ENCODE measurements at regions not wholly inside any gene's neighbourhood (a gene's known extent, or its start where the extent isn't known, plus 50 kb on each side); places are given as distances from the start of the nearest gene placed in this dataset.

GRCh38 chr3:89622063-89622700 lies 514.8 kb downstream of the EPHA3 start:
- TF ChIP-seq, protein P1, sequence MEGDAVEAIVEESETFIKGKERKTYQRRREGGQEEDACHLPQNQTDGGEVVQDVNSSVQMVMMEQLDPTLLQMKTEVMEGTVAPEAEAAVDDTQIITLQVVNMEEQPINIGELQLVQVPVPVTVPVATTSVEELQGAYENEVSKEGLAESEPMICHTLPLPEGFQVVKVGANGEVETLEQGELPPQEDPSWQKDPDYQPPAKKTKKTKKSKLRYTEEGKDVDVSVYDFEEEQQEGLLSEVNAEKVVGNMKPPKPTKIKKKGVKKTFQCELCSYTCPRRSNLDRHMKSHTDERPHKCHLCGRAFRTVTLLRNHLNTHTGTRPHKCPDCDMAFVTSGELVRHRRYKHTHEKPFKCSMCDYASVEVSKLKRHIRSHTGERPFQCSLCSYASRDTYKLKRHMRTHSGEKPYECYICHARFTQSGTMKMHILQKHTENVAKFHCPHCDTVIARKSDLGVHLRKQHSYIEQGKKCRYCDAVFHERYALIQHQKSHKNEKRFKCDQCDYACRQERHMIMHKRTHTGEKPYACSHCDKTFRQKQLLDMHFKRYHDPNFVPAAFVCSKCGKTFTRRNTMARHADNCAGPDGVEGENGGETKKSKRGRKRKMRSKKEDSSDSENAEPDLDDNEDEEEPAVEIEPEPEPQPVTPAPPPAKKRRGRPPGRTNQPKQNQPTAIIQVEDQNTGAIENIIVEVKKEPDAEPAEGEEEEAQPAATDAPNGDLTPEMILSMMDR (conservative IDR thresholded peaks at IDR 0.05; ENCODE audit: low read depth, low read length), result no peak
- no peak overlapping the region for H3K4me3 ChIP-seq (ENCODE audit: low read depth, low read length)
- peak; percentile 21 for DNase-seq (ENCODE audit: low read depth)

DNA sequence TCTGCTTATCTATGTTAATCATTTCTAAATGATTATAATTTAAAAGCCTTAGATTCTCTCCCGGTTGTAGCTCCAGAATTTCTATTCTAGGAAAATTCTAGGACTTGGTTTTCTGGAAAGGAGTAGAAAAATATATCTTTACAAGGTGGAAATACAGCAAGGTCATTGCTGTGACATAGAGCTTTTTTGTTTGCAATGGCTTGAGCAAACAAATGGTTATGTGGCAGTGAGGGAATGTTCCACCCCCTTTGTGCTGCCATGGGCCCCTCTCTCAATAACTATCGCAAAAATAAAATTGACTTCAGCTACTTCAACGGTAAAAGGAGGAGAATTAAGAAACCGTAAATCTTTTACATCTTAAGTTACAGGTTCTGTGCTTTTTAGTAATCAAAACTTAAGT lies 517.1 kb downstream of the EPHA3 start:
- TF ChIP-seq, protein P1 (conservative IDR thresholded peaks at IDR 0.05; ENCODE audit: low read depth, low read length), result no peak
- no peak overlapping the region for H3K4me3 ChIP-seq (ENCODE audit: low read depth, low read length)
- DNase-seq (ENCODE audit: low read depth), result no peak

- no peak for DNase-seq (ENCODE audit: low read depth)
- no peak overlapping the region for H3K4me3 ChIP-seq (ENCODE audit: low read depth, low read length)
- TF ChIP-seq, protein P1 (conservative IDR thresholded peaks at IDR 0.05; ENCODE audit: low read depth, low read length), result no peak
These were observed 518.5 kb downstream of the EPHA3 start for GRCh38 chr3:89625945-89626344.

DNA sequence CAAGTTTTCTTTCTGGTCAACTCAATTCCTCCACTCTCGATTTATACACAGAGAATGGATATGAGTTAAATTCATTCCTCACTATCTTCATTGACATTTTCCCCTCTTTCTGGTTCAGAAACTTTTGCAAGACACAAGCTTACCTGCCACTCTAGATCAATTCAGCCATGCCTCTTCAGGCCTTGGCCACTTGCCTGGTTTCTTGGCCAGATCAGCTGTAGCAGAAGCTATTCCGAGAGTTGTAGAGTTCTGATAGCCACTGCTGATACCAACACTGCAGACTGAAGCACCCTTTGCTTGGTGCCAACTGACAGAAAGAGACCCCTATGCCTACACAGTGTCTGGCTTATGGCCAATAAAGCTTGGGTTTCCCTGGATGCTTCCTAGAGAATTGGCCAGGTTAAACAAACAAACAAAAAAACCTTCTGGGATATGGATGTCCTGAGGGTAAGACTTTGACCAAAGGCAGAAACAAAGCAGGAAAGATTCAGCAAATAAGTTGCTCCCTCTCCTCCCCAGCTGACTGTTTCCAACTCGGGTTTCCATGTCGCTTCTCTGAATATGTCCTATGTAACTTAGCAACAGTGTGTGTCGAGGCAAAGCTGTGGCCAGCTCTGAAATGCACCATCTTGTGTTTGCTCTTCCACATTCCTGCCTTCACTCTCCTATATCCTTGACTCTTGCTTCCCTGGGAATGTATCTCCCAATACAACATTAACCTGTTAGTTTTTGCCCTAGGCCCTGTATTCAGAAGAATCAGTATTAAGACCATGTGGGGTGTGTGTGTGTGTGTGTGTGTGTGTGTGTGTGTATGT lies 521.6 kb downstream of the EPHA3 start:
- TF ChIP-seq, protein P1 (conservative IDR thresholded peaks at IDR 0.05; ENCODE audit: low read depth, low read length), result no peak
- DNase-seq (ENCODE audit: low read depth), result no peak
- no peak overlapping the region for H3K4me3 ChIP-seq (ENCODE audit: low read depth, low read length)

DNA sequence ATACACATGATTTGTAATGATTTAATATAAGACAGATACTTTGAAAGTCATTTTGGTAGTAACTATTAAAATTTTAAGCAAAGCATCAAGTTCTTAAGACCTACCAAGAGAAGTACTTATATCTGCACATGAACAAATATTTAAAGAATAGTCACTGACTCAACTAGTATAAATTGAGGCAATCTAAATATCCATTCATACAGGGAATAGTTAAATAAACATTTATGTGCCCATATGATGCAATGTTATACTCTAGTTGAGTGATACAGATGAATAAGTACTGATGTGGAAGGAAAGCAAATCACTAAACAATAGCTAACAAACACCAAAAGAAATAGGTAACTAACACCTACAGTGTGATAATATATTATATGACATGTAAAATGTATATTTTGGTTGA lies 527.7 kb downstream of the EPHA3 start:
- TF ChIP-seq, protein P1 (conservative IDR thresholded peaks at IDR 0.05; ENCODE audit: low read depth, low read length), result no peak
- DNase-seq (ENCODE audit: low read depth), result no peak

GRCh38 chr3:89644716-89645115 lies 537.3 kb downstream of the EPHA3 start:
- DNase-seq (ENCODE audit: low read depth), result no peak
- TF ChIP-seq, protein P1 (conservative IDR thresholded peaks at IDR 0.05; ENCODE audit: low read depth, low read length), result no peak
- no peak overlapping the region for H3K4me3 ChIP-seq (ENCODE audit: low read depth, low read length)

More for the DNA sequence above, 527.7 kb downstream of the EPHA3 start:
- no peak overlapping the region for H3K4me3 ChIP-seq (ENCODE audit: low read depth, low read length)

Measured in choroid plexus epithelial cell (primary cell).